ENCODE measurements at regions not wholly inside any gene's neighbourhood (a gene's known extent, or its start where the extent isn't known, plus 50 kb on each side); places are given as distances from the start of the nearest gene placed in this dataset.
A peak's percentile ranks its signal among the peaks of the same experiment; 100 is the strongest.
"Not testable (repeated sequence)": the region's sequence is repeated elsewhere in the genome, so short reads cannot be mapped to it uniquely, and the experiment has no call there.

DNA sequence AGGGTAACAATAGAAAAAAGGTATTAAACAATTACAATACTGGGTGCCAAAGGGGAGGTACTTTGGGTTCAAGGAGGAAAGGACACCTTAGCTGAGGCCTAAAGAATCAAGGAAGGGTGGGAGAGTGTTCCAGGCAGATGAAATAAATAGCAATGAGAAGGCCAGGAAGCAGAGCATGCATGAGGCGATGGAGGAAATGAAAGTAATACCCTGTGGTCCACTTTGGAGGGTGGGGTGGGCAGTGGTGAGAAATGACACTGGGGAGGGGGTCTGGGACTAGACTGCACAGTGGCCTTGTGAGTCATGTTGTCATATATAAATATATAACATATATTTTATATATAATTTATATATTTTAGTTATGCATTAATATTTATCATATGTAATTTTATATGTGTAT lies 55.9 kb downstream of the BHLHE40 start:
- DNase-seq: no peak

DNA sequence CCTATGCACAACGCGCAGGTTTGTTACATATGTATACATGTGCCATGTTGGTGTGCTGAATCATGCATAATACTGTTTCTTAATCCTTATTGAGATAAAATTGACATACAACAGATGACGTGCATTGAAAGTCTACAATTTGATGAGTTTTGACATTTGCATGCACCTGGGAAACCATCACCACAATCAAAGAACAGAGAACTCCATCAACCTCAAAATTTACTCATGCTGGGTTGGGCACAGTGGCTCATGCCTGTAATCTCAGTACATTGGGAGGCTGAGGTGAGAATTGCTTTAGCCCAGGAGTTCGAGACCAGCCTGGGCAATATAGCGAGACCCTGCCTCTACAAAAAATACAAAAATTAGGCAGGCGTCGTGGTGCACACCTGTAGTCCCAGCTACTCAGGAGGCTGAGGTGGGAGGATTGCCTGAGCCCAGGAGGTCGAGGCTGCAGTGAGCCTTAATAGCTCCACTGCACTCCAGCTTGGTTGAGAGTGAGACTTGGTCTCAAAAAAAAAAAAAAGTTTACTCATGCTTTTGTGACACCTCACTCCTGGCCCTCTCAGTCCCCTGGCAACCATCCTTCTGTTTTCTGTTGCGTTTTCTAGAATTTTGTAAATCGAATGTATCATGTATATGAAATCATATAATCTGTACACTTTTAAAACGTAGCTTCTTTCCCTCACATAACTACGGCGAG lies 56.6 kb downstream of the BHLHE40 start:
- DNase-seq: no peak

DNA sequence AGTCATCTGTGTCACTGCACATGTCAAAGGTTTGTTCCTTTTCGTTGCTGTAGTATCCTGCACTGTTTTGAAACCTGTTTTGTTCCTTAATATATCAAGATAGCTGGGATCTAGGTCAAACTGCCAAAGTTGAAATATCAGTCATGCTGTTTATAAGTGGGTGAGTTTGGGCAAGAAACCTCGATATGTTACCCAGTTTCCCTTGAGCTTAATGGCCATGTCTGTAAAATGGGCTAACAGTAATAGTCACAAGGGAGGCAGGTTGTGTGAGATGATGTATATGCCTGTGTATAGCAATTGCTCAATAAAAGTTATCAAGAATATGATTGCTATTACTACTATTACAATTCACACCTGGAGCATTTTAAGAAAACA lies 57.1 kb downstream of the BHLHE40 start:
- no peak for DNase-seq

DNA sequence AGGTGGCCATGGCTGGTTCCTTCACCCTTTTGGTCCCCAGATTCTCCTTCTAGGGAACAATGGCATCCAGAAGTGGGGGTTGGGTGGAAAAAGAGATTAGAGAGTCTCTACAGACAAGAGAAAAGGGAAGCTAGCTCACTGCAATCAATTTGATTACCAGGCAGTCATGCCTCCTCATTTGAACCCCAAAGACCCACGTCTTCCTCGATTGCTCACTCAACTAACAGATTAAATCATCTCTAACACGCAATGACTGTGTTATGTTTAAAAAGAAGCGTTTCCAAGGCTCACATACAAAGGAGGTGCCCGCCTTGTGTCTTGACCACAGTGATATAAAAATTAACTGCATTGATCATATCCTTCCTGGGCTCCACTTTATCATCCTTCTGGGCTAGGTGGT lies 57.6 kb downstream of the BHLHE40 start:
- DNase-seq: no peak

DNA sequence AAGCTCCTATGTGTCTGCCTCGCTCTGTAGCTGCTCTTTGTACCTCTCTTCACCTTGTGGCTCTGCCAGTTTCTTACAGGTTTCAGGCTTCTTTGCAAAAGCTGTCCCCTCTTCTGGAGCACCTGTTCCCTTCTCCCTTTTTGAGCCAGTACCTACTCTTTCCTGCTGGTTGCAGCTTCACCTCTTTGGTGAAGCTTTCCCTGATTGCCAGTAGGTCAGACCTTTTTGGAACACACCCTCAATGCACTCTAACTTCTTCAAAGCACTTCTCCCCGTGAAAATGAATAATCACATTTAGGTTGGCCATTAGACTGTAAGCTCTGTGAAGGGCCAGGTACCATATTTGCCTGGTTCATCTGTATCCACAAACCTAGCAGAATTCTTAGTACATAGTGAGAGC lies 60.3 kb downstream of the BHLHE40 start:
- no peak for DNase-seq

DNA sequence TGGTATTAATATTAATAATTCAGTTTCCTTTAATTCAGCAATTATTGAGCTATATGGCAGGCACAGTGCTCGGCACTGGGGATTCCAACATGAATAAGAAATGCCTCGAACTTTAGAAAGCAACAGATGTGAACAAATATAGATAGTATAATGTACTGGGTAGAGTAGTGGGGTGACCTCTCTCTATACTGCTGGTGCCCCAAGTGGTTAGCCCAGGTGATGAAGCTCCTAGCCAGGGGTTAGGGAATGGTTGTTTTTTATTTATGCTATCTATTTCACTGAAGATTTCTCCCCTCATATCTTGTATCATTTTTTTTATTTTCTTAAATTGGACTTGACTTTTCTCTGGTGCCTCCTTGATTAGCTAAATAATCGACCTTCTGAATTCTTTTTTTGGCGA lies 62.1 kb downstream of the BHLHE40 start:
- DNase-seq: no peak

DNA sequence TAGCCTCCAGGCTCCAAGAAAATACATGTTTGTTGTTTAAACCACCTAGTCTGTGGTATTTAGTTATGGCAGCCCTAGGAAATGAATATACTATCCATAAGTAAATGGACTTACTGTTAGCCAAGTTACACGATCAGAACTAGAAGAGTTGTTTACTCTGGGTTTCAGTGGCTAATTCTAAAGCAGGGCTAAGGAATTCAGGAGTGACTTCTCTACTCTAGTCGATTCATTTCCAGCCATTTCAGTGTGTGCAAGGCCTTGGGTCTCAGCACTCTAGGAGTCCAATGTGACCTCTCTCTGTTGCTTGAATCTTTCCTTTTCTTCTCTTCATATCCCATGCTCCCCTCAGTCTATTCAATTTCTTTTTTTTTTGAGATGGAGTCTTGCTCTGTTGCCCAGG lies 66.7 kb downstream of the BHLHE40 start:
- no peak for DNase-seq

DNA sequence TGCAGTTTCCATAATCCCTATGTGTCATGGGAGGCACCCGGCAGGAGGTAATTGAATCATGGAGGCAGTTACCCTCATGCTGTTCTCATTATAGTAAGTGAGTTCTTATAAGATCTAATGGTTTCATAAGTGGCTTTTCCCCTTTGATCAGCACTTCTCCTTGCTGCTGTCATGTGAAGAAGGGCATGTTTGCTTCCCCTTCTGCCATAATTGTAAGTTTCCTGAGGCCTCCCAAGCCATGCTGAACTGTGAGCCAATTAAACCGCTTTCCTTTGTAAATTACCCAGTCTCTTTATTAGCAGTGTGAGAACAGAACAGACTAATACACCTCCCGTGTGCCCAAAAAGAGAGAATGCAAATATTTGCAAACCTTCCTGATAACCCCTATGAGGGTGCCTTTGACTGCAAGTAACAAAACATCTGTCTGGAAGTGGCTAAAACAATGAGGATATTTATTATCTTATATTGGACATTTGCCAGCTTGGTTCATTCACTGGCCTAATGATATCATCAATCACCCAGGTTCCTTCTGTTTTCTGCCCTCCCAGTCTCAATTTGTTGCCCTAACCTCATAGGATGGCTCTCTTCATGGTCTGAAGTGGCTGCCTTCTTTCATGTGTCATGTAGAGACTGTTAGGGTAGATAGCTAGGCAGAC lies 68.7 kb downstream of the BHLHE40 start:
- no peak for DNase-seq

DNA sequence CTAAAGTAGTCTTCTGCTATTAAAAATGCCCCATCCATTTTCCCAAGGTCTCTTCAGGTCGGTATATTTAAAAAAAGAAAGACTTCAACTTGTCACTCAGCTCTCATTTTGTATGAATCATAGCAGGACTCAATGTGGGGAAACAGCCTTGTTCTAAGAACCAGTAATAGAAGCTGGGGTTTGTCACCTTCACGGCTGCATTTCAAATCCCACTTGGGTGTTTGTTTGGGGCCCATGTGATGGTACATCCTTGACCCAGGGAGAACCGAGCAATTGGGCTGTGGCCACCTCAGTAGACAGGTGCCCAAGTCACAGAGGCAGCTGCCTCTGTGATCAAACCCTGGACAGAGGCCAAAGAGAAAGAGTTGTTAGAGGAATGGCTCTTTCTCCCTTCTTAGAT lies 70.3 kb upstream of the ARL8B start:
- DNase-seq: no peak

DNA sequence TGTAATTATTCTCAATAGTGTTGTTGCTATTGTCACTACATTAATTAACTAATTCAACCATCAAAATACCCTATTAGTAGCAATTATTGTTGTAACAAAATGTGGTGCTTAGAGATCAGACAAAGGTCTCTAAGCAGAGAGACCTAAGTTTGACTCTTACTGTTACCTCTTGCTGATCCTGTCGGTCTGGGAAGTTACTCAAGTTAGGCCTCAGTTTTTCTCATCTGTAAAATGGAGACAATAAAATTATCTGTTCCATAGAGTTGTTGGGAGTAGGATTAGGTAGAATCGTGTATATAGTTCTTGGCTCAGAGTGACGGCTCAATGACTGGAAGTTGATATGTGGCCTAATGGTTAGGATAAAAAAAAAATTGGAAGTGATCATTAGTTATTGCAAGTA lies 69.8 kb upstream of the ARL8B start:
- DNase-seq: no peak

DNA sequence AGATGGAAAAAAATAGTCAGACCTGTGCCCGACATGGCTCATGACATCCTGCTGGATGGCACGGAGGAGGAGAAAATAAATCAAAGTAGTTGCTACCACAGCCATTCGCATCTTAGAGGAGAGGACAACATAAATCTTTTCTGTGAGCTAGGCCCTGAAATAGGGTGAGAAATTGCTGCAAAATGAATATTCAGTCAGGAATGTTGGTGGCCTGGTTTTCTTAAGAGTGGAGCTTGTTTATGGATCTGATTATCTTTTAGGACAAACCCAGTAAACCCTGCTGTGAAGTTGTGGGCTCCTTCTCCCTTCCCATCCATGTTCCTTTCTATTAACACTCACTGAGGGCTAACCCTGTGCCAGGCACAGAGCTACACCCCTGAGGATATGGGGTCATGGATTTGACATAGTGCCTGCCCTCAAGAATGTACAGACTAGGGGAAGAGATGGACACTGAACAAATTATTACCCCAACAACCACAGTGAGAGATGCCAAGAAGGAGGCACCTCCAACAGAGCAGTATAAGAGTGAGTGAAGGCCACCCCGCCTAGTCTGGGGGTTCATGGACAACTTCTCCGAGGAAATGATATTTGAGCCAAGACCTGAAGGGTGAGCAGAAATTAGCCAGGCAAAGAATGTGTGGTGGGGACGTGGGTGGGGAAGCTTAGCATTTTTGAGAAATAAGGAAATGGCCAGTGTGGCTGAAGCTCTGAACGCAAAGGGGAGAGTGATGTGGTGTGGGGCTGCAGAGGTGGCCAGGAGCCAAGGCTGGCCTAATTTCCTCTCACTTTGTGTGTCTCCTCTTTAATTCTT lies 68.9 kb upstream of the ARL8B start:
- no peak for DNase-seq

DNA sequence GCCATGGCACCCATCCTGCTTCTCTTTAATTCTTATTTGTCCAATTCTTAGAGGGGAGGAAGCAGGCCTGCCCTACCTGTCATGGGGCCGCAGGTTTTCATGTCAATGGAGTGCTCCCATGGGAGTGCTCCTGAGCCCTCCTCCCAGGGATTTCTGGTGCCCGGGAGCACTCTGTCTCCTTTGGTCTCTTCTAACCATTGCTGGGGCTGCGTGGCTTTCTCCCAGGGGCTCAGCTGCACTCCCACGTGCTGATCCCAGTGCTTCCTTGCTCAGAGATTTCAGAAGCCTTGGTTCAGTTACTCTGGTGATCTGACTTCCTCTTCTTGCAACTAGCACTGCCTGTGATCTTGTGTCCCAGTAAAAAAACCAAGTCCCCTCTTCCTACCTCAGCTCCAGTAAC lies 68.0 kb upstream of the ARL8B start:
- DNase-seq: no peak

DNA sequence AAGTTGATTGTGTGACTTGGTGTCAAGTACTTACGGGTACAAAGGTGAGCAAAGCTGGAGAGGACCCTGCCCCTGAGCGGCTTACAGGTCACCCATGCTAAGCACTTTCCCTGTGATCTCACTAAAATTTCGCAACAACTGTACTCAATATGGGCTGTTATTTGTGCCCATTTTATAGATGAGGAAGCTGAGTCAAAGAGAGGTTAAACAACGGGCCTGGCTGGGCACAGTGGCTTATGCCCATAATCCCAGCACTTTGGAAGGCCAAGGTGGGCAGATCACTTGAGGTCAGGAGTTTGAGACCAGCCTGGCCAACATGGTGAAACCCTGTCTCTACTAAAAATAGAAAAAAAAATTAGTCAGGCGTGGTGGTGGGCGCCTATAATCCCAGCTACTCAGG lies 67.5 kb upstream of the ARL8B start:
- DNase-seq: not testable (repeated sequence)

DNA sequence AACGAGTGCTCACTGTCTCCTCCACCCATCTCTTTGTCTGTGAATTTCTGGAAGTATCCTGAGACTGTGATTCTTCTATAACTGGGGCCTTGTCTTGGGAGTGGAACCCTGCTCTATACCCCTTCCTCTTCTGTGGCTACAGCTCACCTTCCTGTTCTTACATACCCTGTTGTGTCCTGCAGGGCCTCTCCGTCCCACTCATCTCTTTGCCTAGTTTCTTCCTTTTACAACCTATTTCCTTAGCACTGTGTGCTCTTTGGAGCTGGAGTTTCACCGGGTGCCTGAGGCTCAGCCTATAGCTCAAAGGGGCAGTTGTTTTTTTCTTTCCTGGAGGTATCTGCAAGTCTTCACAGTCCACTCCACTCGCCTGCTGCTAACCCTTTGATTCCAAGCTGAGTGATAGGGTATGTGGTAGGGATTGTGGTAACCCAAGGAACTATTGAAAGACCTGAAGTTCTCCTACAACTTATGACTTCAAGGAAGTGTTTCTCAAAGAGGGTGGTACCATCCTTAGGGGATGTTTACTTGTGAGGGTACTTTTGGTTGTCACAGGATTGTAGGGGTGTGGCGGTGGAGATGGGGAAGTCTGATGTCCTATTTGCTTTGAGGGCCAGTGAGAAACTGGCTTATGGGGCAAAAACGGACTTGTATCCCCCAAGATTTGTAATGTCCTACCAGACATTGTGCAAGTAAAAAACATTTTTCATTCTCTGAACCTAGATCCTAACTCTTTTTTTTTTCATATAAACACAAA lies 66.6 kb upstream of the ARL8B start:
- no peak for DNase-seq

DNA sequence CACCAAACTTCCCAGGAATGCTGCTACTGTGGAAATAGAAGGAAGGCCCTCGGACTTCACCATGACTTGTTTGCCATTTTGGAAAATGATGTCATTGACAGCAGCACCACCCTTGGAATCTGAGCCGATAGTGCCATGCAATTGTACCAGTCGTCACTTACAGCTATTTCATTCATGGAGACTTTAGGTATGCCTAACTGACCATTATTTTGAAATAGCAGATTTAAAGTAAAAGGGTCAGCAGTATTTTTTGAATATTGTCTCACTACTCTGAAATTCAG lies 66.0 kb upstream of the ARL8B start:
- no peak for DNase-seq

DNA sequence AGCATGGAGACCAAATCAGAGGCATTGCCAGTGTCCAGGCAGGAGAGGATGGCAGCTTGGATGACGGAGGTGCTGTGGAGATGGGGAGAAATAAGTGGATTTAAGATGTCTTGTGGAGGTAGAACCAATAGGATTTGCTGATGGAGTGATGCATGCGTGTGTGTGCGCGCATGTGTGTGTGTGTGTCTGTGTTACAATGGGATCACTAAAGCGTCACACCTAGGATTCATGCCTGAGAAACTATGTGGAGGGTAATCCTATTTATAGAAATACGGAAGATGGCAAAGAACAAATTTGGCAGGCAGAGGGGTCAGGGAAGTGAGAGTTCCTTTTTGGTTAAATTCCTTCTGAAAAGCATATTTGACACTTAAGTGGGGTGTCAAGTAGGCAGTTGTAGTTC lies 64.8 kb upstream of the ARL8B start:
- DNase-seq: no peak

DNA sequence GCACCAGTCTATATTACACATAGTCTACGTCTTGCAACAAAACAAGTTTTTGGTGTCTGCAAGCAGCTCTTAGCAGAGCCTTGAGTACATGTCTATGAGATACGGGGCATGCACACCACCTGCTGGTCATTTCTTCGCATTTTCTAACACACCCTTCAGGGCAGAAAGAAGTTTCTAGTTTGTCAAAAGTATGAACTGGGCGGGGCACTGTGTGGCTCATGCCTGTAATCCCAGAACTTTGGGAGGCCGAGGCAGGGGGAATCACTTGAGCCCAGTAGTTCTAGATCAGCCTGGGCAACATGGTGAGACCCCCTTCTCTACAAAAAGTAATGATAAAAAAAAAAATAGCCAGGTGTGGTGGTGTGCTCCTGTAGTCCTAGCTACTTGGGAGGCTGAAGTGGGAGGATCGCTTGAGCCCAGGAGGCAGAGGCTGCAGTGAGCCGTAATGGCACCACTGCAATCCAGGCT lies 64.2 kb upstream of the ARL8B start:
- peak; percentile 66 for DNase-seq

DNA sequence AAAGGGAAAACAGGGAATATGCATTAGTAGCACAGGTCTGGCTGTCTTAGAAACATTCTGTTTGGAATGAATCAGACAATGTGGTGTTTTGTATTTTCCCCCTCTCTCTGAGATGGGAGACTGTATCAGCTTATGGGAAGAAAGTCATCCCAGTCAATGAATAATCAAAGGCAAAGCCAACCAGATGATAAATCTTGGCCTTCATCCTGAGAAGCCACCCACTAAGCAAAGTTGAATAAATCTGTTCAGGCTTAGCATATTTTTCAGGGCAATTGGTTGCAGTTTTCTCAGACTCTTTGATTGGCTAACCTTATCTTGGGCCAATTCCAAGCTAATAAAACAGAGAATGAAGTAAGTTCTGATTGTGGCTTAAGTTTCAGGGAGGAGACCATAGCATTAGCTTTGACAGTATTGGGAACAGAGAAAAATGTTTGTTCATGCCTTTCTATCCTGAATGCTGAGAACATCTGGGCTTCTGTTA lies 63.6 kb upstream of the ARL8B start:
- DNase-seq: no peak

DNA sequence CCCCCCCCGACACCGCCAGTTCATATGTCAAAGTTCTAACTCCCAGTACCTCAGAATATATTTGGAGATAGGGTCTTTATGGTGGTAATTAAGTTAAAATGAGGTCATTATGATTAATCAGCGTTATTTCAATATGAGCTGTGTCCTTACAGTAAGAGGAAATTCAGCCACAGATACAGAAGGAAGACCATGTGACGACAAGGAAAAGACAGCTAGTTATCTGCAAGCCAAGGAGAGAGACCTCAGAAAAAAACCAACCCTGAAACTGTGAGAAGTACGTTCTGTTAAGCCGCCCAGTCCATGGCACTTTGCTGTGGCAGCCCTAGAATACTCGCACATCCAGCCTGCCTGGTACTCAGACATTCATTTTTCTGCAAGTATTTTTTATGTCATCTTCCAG lies 62.3 kb upstream of the ARL8B start:
- no peak for DNase-seq

DNA sequence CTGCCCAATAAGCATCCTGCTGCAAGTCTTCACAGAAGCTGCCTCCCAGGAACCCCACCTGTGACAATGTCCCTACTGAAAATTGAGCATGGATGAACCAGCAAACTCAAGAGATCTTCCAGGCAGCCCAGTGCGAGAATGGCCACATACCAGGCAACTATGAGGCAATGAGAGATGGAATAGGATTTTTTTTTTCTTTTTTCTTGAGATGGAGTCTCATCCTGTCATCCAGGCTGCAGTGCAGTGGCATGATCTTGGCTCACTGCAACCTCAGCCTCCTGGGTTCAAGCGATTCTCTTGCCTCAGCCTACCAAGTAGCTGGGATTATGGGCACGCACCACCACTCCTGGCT lies 60.9 kb upstream of the ARL8B start:
- DNase-seq: no peak

DNA sequence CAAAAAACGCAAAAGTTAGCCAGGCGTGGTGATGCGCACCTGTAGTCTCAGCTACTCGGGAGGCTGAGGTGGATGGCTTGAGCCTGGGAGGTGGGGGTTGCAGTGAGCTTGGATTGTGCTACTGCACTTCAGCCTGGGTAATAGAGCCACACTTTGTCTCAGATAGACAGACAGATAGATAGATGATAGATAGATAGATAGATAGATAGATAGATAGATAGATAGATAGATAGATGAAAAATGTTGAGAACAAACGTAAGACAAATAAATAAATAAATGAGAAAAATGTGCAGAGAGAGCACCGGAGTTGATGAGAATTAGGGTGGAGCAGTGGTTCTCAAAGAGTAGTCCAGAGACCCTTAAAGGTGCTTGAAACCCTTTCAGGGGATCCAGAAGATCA lies 58.4 kb upstream of the ARL8B start:
- DNase-seq: no peak

DNA sequence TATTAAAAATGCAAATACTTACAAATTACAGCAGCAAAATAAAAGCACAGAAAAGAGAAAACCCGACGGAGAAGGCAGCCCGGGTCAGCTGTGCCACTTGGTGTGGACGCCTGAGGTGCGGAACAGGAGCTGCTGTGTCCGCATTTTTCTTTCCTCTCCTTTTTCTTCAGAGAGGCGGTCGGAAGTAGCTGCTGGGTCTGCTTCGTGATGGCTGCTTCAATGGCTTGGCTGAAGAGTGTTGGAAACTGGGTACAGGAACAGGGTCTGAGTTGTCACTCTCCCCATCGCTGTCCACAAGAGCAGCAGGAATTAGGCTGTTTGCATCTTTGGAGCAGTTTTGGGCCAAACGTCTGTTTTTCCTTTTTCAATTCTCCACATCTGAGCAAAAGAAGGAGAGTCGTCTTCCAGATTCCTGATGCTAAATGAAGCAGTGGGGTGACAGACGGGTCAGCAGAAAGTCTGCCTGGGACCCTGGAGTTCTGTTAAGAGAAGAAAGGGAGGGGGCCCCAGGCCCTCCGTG lies 53.5 kb upstream of the ARL8B start:
- DNase-seq: no peak

DNA sequence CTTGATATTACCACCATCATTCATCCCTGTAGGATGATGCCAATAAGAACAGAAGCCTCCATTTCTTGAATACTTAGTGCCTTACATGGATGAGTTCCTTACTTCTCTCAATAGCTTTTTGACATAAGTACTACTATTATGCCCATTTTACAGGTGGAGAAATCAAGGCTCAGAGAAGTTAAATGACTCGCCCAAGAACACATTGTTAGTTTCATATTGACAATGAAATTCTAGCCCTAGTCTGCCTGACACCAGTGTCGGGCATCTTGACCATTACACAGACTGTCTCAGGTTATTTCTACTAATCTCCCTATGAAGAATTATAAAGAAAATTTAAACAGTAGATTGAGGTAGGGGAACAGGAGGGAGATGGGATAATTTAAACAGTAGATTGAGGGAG lies 52.5 kb upstream of the ARL8B start:
- DNase-seq: no peak
